Myocyte (in vitro differentiated cells): ENCODE measurements at regions not wholly inside any gene's neighbourhood (a gene's known extent, or its start where the extent isn't known, plus 50 kb on each side); places are given as distances from the start of the nearest gene placed in this dataset. TPM values are rescaled to one million over a fixed set of nuclear protein-coding genes. Genes with fewer than 3 reads are reported as not detected.

Experiments used
- DNase-seq: peaks from one replicate; pipeline ENCODE4 v3.0.0-alpha.2; 2012; ENCODE audit warnings: low read depth
- microRNA-seq: library from miRNA; unstranded; fragments of <30 nt; microRNA quantifications from one replicate; pipeline ENCODE4, GENCODE V29; 2016

DNA sequence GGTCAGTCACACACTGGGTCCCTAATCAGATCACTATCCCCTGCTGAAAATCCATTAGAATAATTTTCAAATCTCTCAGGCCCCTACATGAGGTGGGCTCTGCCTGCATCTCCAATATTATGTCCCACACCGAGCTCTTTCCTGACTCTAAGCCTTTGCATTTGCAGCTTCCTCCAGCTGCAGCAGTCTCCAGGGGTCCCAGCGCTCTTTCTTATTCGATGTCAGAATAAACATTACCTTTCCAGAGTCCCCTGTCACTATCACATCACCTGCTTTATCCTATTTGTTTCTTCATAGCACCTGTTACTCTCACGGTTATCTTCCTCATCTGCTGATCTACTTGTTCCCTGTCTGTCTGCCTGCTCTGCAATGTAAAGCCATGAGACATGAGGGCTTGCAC is 57.3 kb upstream of the MON1B start:
- no peak for DNase-seq

DNA sequence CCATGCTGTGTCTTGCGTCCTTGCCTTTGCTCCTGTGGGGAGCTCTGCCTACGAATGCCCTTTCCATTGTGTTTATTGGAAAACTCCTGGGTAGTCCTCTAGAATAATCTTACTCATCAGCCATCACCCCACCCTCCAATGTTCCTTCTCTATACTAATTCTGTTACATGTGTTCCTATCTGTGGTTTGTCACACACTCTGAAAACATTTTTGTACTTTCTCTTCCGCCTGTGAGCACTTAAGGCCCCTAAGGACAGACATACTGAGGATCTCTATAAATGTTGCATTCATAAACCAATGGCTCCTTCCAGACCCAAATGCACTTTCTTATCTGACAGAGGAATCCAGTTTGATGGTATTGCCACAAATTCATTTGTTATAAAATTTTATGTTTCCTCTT is 53.9 kb upstream of the MON1B start:
- DNase-seq: no peak

Small RNA genes in the stretch of these regions (microRNA-seq; reads per million reads assigned to microRNA genes)
- gene MIR4719: not detected
